Esophagus muscularis mucosa (tissue), 4 donors: ENCODE measurements at regions not wholly inside any gene's neighbourhood (a gene's known extent, or its start where the extent isn't known, plus 50 kb on each side); places are given as distances from the start of the nearest gene placed in this dataset.

Experiments used
- DNase-seq: peaks from one replicate; pipeline ENCODE4 v3.0.0-alpha.2; 2017; ENCODE audit errors: extremely low spot score
- H3K27ac ChIP-seq, 4 donors: fragments of 200-600 bp; sonication (generic); replicated peaks in 1 of 4; 1 replicate in 3 of 4; 2 replicates in 1 of 4; pipeline ENCODE4 v1.5.1; 2016 to 2019; ENCODE audit warnings: mild to moderate bottlenecking in 1 of 4
- H3K27me3 ChIP-seq, 4 donors: fragments of 200-600 bp; sonication (generic); one replicate each; pipeline versions ENCODE4 v1.5.1 to v1.6.0; 2016 to 2019
- H3K36me3 ChIP-seq, 4 donors: fragments of 200-600 bp; sonication (generic); one replicate each; pipeline ENCODE4 v1.5.1; 2016 to 2019
- H3K4me1 ChIP-seq, 4 donors: fragments of 200-600 bp; sonication (generic); one replicate each; pipeline ENCODE4 v1.5.1; 2016 to 2019
- H3K4me3 ChIP-seq, 4 donors: fragments of 200-600 bp; sonication (generic); 1 replicate in 2 of 4; 2 replicates in 2 of 4; pipeline ENCODE4 v1.5.1; 2016 to 2019; ENCODE audit warnings: mild to moderate bottlenecking in 4 of 4, moderate library complexity in 1 of 4
- H3K9me3 ChIP-seq, 4 donors: fragments of 200-600 bp; sonication (generic); 1 replicate in 3 of 4; 2 replicates in 1 of 4; pipeline ENCODE4 v1.5.1; 2016 to 2019
- EP300 ChIP-seq: sonication (generic); formaldehyde crosslinking; IDR thresholded peaks from one replicate; pipeline ENCODE4 v1.6.1; 2017; ENCODE audit warnings: antibody characterized with exemption
- POLR2A ChIP-seq: fragments of 450-650 bp; IDR thresholded peaks from one replicate; pipeline ENCODE4 v1.6.1; 2017; ENCODE audit warnings: antibody characterized with exemption, moderate library complexity, mild to moderate bottlenecking, low read depth
- POLR2AphosphoS5 ChIP-seq, 2 donors: sonication (generic); formaldehyde crosslinking; IDR thresholded peaks; one replicate each; pipeline ENCODE4 v1.6.1; 2017; ENCODE audit warnings: antibody characterized with exemption in 2 of 2
- WGBS: methylation state at CpG from one replicate; pipeline ENCODE4 v1.1.5; 2018; 5-methylcytosine and 5-hydroxymethylcytosine counted together
- intact Hi-C: fragments of 100-400 bp; cut with DNase I; formaldehyde crosslinking; loops from one replicate; pipeline ENCODE4 v1.15.1; 2023
- TF ChIP-seq, protein P1 (sequence below), 3 experiments: fragments of 200-600 bp in 2 of 3; fragments of 450-650 bp in 1 of 3; sonication (generic) in 2 of 3; IDR thresholded peaks; one replicate each; pipeline ENCODE4 v1.5.1; 2017 to 2019; ENCODE audit warnings: antibody characterized with exemption in 3 of 3, mild to moderate bottlenecking in 2 of 3, moderate library complexity in 1 of 3

GRCh38 chr6:40244699-40245098, 310.4 kb upstream of the MOCS1 start:
- 90% methylated on average over 1 of the region's 1 CpG for WGBS
- H3K27ac ChIP-seq = no peak overlapping the region
- no peak for TF ChIP-seq POLR2A
- intact Hi-C loops = no loop called here
- no peak for DNase-seq
- H3K4me1 ChIP-seq = no peaks in the 10 kb centered on the region
- no peaks in the 10 kb centered on the region for H3K36me3 ChIP-seq
- H3K27me3 ChIP-seq = no peaks in the 10 kb centered on the region
- no peak overlapping the region for H3K4me3 ChIP-seq
- H3K9me3 ChIP-seq = peaks cover 0 to 4% (median 0%) of the 10 kb centered on the region in 4 donors

DNA sequence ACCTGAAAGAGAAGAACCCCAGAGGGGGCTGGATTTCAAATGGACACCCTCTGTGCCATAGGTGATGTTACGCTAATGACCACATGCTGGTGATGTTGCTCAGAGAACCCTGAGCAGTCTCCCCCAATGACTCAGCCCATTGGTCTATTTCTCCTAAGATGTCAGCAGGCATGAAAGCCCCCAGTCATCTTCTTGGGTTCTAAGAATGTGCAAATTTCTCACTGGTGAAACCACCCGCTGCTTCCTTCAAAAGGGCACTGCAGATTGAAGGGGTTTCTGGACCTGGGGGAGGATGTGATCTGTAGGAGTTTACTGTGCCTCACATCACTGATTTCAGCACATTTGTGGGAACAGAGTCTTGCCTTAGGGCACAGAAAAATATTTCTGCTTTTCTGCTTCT, 298.4 kb upstream of the MOCS1 start:
- Histone ChIP-seq H3K4me1 (no peaks in the 10 kb centered on the region), H3K27me3 (peaks cover 0 to 23% (median 0%) of the 10 kb centered on the region in 4 donors), H3K4me3 (no peak overlapping the region), H3K36me3 (no peaks in the 10 kb centered on the region), H3K9me3 (peaks cover 0 to 7% (median 6%) of the 10 kb centered on the region in 4 donors), H3K27ac (no peak overlapping the region)
- no peak for DNase-seq
- 79% methylated on average over 2 of the region's 2 CpGs for WGBS
- TF ChIP-seq EP300 (no peak), POLR2AphosphoS5 (IDR thresholded peaks at IDR 0.05) (no peak), POLR2A (no peak)
- TF ChIP-seq, protein P1, sequence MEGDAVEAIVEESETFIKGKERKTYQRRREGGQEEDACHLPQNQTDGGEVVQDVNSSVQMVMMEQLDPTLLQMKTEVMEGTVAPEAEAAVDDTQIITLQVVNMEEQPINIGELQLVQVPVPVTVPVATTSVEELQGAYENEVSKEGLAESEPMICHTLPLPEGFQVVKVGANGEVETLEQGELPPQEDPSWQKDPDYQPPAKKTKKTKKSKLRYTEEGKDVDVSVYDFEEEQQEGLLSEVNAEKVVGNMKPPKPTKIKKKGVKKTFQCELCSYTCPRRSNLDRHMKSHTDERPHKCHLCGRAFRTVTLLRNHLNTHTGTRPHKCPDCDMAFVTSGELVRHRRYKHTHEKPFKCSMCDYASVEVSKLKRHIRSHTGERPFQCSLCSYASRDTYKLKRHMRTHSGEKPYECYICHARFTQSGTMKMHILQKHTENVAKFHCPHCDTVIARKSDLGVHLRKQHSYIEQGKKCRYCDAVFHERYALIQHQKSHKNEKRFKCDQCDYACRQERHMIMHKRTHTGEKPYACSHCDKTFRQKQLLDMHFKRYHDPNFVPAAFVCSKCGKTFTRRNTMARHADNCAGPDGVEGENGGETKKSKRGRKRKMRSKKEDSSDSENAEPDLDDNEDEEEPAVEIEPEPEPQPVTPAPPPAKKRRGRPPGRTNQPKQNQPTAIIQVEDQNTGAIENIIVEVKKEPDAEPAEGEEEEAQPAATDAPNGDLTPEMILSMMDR (IDR thresholded peaks at IDR 0.05) = no peak
- intact Hi-C loops = no loop called here

GRCh38 chr6:40227735-40228134, 293.5 kb upstream of the MOCS1 start:
- no peak for TF ChIP-seq POLR2A
- TF ChIP-seq, protein P1 (IDR thresholded peaks at IDR 0.05) = no peak
- TF ChIP-seq POLR2AphosphoS5 (IDR thresholded peaks at IDR 0.05) = no peak
- no peak for TF ChIP-seq EP300
- intact Hi-C loops = no loop called here
- Histone ChIP-seq H3K4me3 (no peak overlapping the region), H3K36me3 (no peaks in the 10 kb centered on the region), H3K4me1 (no peaks in the 10 kb centered on the region), H3K9me3 (no peaks in the 10 kb centered on the region), H3K27ac (no peak overlapping the region), H3K27me3 (peaks cover 0 to 11% (median 0%) of the 10 kb centered on the region in 4 donors)
- DNase-seq = no peak
- 66% methylated on average over 7 of the region's 8 CpGs for WGBS

- intact Hi-C loops = no loop called here
- peaks cover 0 to 6% (median 0%) of the 10 kb centered on the region in 4 donors for H3K27me3 ChIP-seq
- H3K27ac ChIP-seq = no peak overlapping the region
- 76% methylated on average over 2 of the region's 2 CpGs for WGBS
- no peaks in the 10 kb centered on the region for H3K36me3 ChIP-seq
- H3K9me3 ChIP-seq = no peaks in the 10 kb centered on the region
- no peak for DNase-seq
- no peaks in the 10 kb centered on the region for H3K4me1 ChIP-seq
- TF ChIP-seq POLR2A = no peak
- TF ChIP-seq, protein P1 (IDR thresholded peaks at IDR 0.05) = no peak
- no peak for TF ChIP-seq POLR2AphosphoS5 (IDR thresholded peaks at IDR 0.05)
- no peak for TF ChIP-seq EP300
- no peak overlapping the region for H3K4me3 ChIP-seq
These were observed 288.1 kb upstream of the MOCS1 start for GRCh38 chr6:40222354-40222753.

DNA sequence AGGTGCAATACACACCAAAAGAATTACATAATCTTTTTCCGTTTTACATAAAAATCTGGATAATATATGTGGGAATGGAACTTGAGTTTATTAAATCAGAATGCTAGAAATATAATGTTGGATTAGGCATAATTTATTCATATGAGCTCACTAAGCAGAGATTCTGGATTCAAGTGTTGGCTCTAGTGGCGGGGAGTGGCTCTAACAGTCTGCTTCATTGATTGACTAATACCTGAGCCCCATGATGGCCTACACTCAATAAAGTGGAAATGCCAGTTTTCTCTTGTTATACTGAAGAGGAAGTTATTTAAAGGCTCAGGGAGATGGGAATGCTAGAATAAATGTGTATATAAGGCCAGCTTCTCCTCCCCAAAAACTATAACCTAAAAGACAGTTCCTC, 285.5 kb upstream of the MOCS1 start:
- intact Hi-C loops = no loop called here
- WGBS = 91% methylated on average over 2 of the region's 2 CpGs
- Histone ChIP-seq H3K27ac (no peak overlapping the region), H3K27me3 (no peaks in the 10 kb centered on the region), H3K9me3 (no peaks in the 10 kb centered on the region), H3K4me3 (no peak overlapping the region), H3K4me1 (no peaks in the 10 kb centered on the region), H3K36me3 (no peaks in the 10 kb centered on the region)
- no peak for TF ChIP-seq EP300
- TF ChIP-seq POLR2A = no peak
- no peak for TF ChIP-seq POLR2AphosphoS5 (IDR thresholded peaks at IDR 0.05)
- TF ChIP-seq, protein P1 (IDR thresholded peaks at IDR 0.05) = no peak
- DNase-seq = no peak
